ENCODE measurements at regions not wholly inside any gene's neighbourhood (a gene's known extent, or its start where the extent isn't known, plus 50 kb on each side); places are given as distances from the start of the nearest gene placed in this dataset.

- TF ChIP-seq CTCF (IDR thresholded peaks at IDR 0.05): no peak
- no peak for TF ChIP-seq ZFX (IDR thresholded peaks at IDR 0.05; ENCODE audit: borderline replicate concordance)
Observed at GRCh38 chr2:220276741-220277444, 649.5 kb downstream of the SLC4A3 start.

All from 22Rv1 (cell line).